HL-60 (cell line): ENCODE measurements at regions not wholly inside any gene's neighbourhood (a gene's known extent, or its start where the extent isn't known, plus 50 kb on each side); places are given as distances from the start of the nearest gene placed in this dataset.

Source experiments
- CTCF ChIP-seq: IDR thresholded peaks from one replicate; pipeline ENCODE4 v1.5.1; 2011; ENCODE audit warnings: low read length, control low read depth, inconsistent platforms; ENCODE audit not compliant: insufficient read depth
- POLR2AphosphoS5 ChIP-seq: IDR thresholded peaks from 2 replicates; pipeline ENCODE4 v1.6.1; 2012; ENCODE audit warnings: low read depth
- REST ChIP-seq: IDR thresholded peaks from 2 replicates; pipeline ENCODE4 v1.6.1; 2012; ENCODE audit warnings: low read depth; ENCODE audit not compliant: insufficient replicate concordance

- TF ChIP-seq POLR2AphosphoS5: no peak
- TF ChIP-seq CTCF: no peak
- no peak for TF ChIP-seq REST
Observed at GRCh38 chrX:111007238-111007637, 88.8 kb upstream of the PAK3 start.
